AG04450 (cell line): ENCODE measurements at regions not wholly inside any gene's neighbourhood (a gene's known extent, or its start where the extent isn't known, plus 50 kb on each side); places are given as distances from the start of the nearest gene placed in this dataset.

ENCODE experiments used
- CTCF ChIA-PET: fragments of 300-600, 350-600 bp; formaldehyde crosslinking; extraction: SDS; loops from one replicate; lab custom pipeline; 2022; ENCODE audit warnings: antibody characterized with exemption, inconsistent platforms; lab: Charles Lee
- POLR2A ChIA-PET: fragments of 350-600 bp; formaldehyde crosslinking; extraction: SDS; loops from one replicate; lab custom pipeline; 2021; ENCODE audit warnings: antibody characterized with exemption, inconsistent platforms; lab: Yijun Ruan, JAX
- DNase-seq: peaks from one replicate; pipeline ENCODE4 v3.0.0-alpha.2; 2011; ENCODE audit warnings: low read depth, low spot score
- H3K27ac ChIP-seq: one replicate; pipeline ENCODE4 v1.5.1; 2012; ENCODE audit warnings: low read depth, low read length, control low read depth
- H3K27me3 ChIP-seq: one replicate; pipeline ENCODE4 v1.6.0; 2012; ENCODE audit warnings: low read length; ENCODE audit not compliant: control insufficient read depth, insufficient read depth
- H3K4me3 ChIP-seq: 2 replicates; pipeline ENCODE4 v1.5.1; 2011; ENCODE audit warnings: mild to moderate bottlenecking, low read depth, low read length, control low read depth
- H3K9me3 ChIP-seq: 2 replicates; pipeline ENCODE4 v1.5.1; 2012; ENCODE audit warnings: low read length; ENCODE audit not compliant: control insufficient read depth, insufficient read depth
- TF ChIP-seq, protein P1 (sequence below): IDR thresholded peaks from 2 replicates; pipeline ENCODE4 v1.5.1; 2011; ENCODE audit warnings: low read depth, low read length, control low read depth, inconsistent platforms

DNA sequence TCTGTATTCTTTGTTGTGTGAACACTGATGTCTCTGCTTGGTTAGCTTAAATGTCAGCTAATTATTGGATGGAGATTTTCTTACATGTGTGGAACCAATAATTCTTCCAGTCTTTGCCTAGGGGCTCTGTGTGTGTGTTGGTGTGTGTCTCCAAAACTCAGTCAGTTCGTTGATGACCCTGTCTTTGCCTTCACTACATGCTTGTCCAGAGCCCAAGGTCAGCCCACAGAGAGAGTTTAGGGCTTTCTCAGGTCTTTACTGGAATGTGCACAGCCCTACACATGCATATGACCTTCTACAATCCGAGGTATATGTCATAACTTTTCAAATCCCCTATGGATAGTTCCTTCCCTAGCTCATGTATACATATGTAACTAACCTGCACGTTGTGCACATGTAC lies 74.1 kb upstream of the LDAH start:
- no peaks in the 10 kb centered on the region for H3K27me3 ChIP-seq
- ChIA-PET CTCF (no interaction called here), POLR2A (no interaction called here)
- no peak for DNase-seq
- TF ChIP-seq, protein P1, sequence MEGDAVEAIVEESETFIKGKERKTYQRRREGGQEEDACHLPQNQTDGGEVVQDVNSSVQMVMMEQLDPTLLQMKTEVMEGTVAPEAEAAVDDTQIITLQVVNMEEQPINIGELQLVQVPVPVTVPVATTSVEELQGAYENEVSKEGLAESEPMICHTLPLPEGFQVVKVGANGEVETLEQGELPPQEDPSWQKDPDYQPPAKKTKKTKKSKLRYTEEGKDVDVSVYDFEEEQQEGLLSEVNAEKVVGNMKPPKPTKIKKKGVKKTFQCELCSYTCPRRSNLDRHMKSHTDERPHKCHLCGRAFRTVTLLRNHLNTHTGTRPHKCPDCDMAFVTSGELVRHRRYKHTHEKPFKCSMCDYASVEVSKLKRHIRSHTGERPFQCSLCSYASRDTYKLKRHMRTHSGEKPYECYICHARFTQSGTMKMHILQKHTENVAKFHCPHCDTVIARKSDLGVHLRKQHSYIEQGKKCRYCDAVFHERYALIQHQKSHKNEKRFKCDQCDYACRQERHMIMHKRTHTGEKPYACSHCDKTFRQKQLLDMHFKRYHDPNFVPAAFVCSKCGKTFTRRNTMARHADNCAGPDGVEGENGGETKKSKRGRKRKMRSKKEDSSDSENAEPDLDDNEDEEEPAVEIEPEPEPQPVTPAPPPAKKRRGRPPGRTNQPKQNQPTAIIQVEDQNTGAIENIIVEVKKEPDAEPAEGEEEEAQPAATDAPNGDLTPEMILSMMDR, result no peak
- H3K9me3 ChIP-seq, result no peaks in the 10 kb centered on the region
- no peak overlapping the region for H3K4me3 ChIP-seq
- H3K27ac ChIP-seq, result no peak overlapping the region

GRCh38 chr2:20884829-20885228 lies 61.9 kb upstream of the LDAH start:
- POLR2A ChIA-PET, result no interaction called here
- Histone ChIP-seq H3K9me3 (no peaks in the 10 kb centered on the region; the same call in 1 of the 2 replicates), H3K27ac (no peak overlapping the region), H3K27me3 (no peaks in the 10 kb centered on the region), H3K4me3 (no peak overlapping the region)
- no peak for DNase-seq
- TF ChIP-seq, protein P1, result no peak
- CTCF ChIA-PET, result no interaction called here

DNA sequence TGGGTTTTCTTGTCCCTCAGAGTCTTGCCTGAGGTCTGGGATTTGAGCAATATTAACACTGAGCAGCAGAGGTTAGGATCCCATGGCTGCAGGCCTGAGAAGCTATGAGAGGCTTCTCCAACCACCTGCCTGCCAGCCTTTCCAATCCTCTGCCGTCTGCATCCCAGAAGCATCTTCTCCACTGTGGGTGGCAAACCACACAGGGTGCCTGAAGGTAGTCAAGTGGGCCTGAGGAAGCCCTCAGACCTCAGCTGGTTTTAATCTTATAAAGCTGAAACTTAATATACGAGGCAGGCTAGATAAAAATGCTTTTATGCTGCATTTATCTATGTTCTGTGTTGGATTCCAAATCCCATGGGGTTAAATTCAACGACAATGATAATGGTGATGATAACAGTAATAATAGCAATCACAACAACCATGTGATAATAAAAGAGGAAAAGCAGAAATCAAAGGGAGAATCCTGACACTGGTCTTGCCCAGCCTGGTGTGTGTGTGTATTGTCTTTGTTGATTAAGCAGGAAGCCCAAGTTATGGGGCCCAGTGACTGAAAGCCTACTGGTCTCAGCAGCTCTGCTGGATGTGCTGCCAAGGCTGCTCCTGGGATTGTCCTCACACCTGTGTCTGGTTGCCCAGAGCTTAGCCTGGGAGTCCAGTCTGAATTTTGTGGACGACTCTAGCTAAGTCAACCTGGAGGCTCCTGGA lies 59.7 kb upstream of the LDAH start:
- H3K27me3 ChIP-seq, result no peaks in the 10 kb centered on the region
- no peaks in the 10 kb centered on the region; the same call in 1 of the 2 replicates for H3K9me3 ChIP-seq
- no peak overlapping the region for H3K27ac ChIP-seq
- CTCF ChIA-PET, result no interaction called here
- TF ChIP-seq, protein P1, result no peak
- POLR2A ChIA-PET, result no interaction called here
- DNase-seq, result no peak
- no peak overlapping the region for H3K4me3 ChIP-seq

DNA sequence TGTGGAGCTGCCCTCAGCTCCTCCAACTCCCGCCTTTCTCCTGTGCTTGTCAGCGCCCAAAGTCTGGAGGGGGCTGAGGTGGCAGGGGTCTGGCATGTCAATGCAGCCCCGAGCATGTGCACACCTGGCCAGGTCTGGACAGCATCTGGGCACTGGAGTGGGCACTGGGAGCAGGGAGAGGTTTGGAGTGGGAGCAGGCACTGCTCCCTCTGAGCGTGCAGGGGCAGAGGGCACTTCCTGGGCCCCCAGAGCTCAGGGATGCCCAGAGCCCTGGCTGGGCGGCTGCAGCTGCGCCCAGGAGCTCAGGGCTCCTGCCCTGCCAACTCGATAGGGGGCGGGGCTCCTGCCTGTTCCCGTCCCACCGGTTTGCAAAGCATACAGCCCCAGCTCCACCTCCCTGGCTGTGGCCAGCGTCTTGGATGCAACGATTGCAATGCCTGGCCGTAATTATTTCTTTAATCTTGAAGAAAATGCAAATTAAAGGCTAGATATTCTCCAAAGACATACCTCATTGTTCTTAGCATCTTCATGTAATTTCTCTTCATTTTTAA lies 57.4 kb upstream of the LDAH start:
- H3K4me3 ChIP-seq, result no peak overlapping the region
- H3K9me3 ChIP-seq, result no peaks in the 10 kb centered on the region; the same call in 1 of the 2 replicates
- no peaks in the 10 kb centered on the region for H3K27me3 ChIP-seq
- CTCF ChIA-PET, result no interaction called here
- no peak overlapping the region for H3K27ac ChIP-seq
- TF ChIP-seq, protein P1, result no peak
- DNase-seq, result no peak
- POLR2A ChIA-PET, result no interaction called here

GRCh38 chr2:20879221-20879620 lies 56.3 kb upstream of the LDAH start:
- POLR2A ChIA-PET, result no interaction called here
- CTCF ChIA-PET, result no interaction called here
- H3K4me3 ChIP-seq, result no peak overlapping the region
- no peak for DNase-seq
- TF ChIP-seq, protein P1, result no peak
- no peaks in the 10 kb centered on the region for H3K27me3 ChIP-seq
- H3K27ac ChIP-seq, result no peak overlapping the region
- H3K9me3 ChIP-seq, result no peaks in the 10 kb centered on the region; the same call in 1 of the 2 replicates
